Brain microvascular endothelial cell (primary cell): ENCODE measurements at regions not wholly inside any gene's neighbourhood (a gene's known extent, or its start where the extent isn't known, plus 50 kb on each side); places are given as distances from the start of the nearest gene placed in this dataset.

ENCODE experiments used
- DNase-seq: peaks from one replicate; pipeline ENCODE4 v3.0.0-alpha.2; 2020
- H3K27ac ChIP-seq: fragments of 250-450 bp; sonication (Bioruptor Pico); 2 replicates; pipeline ENCODE4 v1.5.1; 2020; ENCODE audit warnings: mild to moderate bottlenecking, moderate library complexity
- H3K27me3 ChIP-seq: fragments of 250-450 bp; sonication (Bioruptor Pico); replicated peaks from 2 replicates; pipeline ENCODE4 v1.5.1; 2020; ENCODE audit warnings: mild to moderate bottlenecking
- H3K36me3 ChIP-seq: fragments of 250-450 bp; sonication (Bioruptor Pico); replicated peaks from 2 replicates; pipeline ENCODE4 v1.5.1; 2020; ENCODE audit warnings: mild to moderate bottlenecking
- H3K4me3 ChIP-seq: 2 replicates; pipeline ENCODE4 v1.5.1; 2011; ENCODE audit warnings: low read depth, mild to moderate bottlenecking, control low read depth, low read length, moderate library complexity
- CTCF ChIP-seq: IDR thresholded peaks from 2 replicates; pipeline ENCODE4 v1.5.1; 2011; ENCODE audit warnings: low read depth, mild to moderate bottlenecking, moderate library complexity, low read length, control low read depth, inconsistent platforms; ENCODE audit errors: missing control alignments
- in situ Hi-C: cut with HindIII; loops from 2 replicates; pipeline ENCODE4 v1.10.0; 2017; ENCODE audit warnings: low sequenced_read_pairs, low pct_ligation_motif_present

- in situ Hi-C loops = no loop called here
- no peak overlapping the region for H3K27ac ChIP-seq
- no peak for DNase-seq
- no peak for TF ChIP-seq CTCF
- no peak overlapping the region for H3K4me3 ChIP-seq
- no peaks in the 10 kb centered on the region for H3K36me3 ChIP-seq
- no peaks in the 10 kb centered on the region for H3K27me3 ChIP-seq
Measured at GRCh38 chr2:8154270-8154669, 527.6 kb upstream of the ID2 start.

DNA sequence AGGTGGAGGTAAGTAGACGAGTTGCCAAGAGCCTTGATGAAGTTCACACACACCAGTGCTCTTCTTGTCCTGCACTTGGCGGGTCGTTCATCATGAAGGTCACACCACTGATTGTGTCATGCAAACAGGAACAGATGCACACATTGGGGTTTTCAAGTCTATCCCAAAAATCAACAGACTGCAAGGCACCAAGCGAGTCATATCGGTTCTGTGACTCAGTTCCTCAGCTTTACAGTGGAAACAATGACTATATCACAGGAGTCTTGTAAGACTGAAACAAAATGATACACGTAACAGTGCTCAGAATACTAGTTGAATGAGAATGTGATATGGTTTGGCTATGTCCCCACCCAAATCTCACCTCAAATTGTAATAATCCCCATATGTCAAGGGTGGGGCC is 526.9 kb upstream of the ID2 start:
- H3K27ac ChIP-seq = no peak overlapping the region
- in situ Hi-C loops = no loop called here
- H3K4me3 ChIP-seq = no peak overlapping the region
- no peak for DNase-seq
- TF ChIP-seq CTCF = no peak
- no peaks in the 10 kb centered on the region for H3K27me3 ChIP-seq
- no peaks in the 10 kb centered on the region for H3K36me3 ChIP-seq

DNA sequence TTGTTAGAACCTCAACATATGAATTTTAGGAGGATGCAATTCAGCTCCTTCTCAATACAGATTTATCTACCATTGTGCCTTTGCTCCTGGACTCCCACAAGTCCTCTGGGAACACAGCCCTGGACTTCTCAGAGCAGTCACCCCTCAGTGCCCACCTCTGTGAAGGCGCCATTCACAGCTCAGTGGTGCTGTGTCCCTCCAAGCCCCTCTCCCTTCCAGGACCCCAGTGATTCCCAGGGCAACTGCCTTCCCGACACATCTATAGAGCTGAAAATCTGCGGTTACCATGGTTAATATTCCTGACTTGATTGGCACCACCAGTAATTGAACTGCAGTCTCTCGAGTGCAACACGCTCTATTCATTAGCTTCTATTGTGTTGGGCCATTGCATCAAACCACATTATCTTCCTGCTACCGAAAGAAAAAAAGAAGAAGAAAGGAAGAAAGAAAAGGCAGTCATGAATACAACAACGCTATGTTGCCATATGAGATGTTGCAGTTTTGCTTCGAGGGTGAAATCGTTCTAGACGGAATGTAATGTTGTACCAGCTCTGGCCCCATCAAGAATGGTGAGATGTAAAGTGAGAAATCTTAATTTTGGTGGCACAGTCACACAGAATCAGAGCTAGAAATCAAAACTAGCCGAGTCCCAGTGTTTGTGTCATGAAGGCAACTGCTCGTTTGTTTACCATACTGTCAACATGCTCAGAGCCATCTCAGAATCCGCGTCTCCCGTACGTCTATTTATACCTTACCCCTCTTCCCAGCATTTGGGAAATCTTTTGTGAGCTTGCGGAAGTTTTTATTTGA is 524.0 kb upstream of the ID2 start:
- no peaks in the 10 kb centered on the region for H3K36me3 ChIP-seq
- no peak for TF ChIP-seq CTCF
- H3K27ac ChIP-seq = no peak overlapping the region
- in situ Hi-C loops = no loop called here
- H3K27me3 ChIP-seq = no peaks in the 10 kb centered on the region
- no peak overlapping the region for H3K4me3 ChIP-seq
- DNase-seq = no peak

DNA sequence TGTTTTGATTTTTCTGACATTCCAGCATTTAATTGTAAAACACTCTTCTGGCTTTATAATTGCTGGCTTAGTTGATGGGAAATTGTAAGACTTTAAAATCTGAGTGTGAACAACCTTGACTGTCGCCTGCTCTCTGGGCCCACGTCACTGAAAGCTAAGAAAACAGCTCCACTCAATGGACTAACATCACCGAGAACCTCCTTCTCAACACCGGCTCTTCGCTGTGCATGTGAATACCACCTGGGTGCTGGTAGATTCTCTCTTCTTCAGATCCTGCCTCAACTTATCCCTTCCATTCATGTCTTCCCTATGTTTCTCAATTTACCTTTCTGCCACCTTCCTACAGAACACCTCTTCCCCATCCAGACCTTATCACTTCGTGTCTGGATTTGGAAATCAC is 523.1 kb upstream of the ID2 start:
- in situ Hi-C loops = no loop called here
- Histone ChIP-seq H3K27ac (no peak overlapping the region), H3K4me3 (no peak overlapping the region), H3K36me3 (no peaks in the 10 kb centered on the region), H3K27me3 (no peaks in the 10 kb centered on the region)
- TF ChIP-seq CTCF = no peak
- no peak for DNase-seq

GRCh38 chr2:8159211-8159965 is 522.5 kb upstream of the ID2 start:
- H3K4me3 ChIP-seq = no peak overlapping the region
- no peak overlapping the region for H3K27ac ChIP-seq
- no peaks in the 10 kb centered on the region for H3K36me3 ChIP-seq
- no peak for TF ChIP-seq CTCF
- no peaks in the 10 kb centered on the region for H3K27me3 ChIP-seq
- DNase-seq = no peak
- in situ Hi-C loops = no loop called here
